Keratinocyte (primary cell): ENCODE measurements at regions not wholly inside any gene's neighbourhood (a gene's known extent, or its start where the extent isn't known, plus 50 kb on each side); places are given as distances from the start of the nearest gene placed in this dataset.

Experiments used
- CTCF ChIP-seq, 3 experiments: IDR thresholded peaks in 1 of 3; conservative IDR thresholded peaks in 1 of 3; optimal IDR thresholded peaks in 1 of 3; 2 replicates in 2 of 3; 3 replicates in 1 of 3; pipeline versions ENCODE3 to v1.5.1; 2011; ENCODE audit warnings: low read length in 3 of 3, mild to moderate bottlenecking in 3 of 3, moderate library complexity in 2 of 3, control low read depth in 1 of 3, inconsistent platforms in 1 of 3; ENCODE audit not compliant: insufficient read depth in 2 of 3; ENCODE audit errors: extremely low read depth in 1 of 3
- EZH2 ChIP-seq: IDR thresholded peaks from one replicate; pipeline ENCODE4 v1.6.1; 2012; ENCODE audit warnings: inconsistent platforms, mild to moderate bottlenecking, low read length, moderate library complexity

DNA sequence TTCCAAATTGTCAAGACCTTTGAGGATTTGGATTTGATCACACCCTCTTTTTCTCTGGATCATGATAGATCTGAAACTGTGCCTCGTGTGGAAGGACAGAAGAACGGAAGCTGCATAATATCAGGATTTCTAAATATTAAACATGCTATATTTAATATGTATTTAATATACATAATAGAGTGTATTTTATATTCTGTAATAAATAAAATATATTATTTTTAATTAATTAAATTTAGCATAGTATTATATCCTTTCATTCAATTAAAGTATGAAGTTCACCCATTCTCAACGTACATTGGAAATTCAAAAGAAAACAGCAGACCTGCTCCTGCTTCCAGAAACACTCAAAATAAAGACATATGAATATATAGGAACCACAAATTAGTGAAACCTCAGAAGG is 70.6 kb upstream of the GLIS3 start:
- no peak for TF ChIP-seq CTCF (optimal IDR thresholded peaks at IDR 0.05 in 1 of 3, IDR thresholded peaks at IDR 0.05 in 1 of 3, conservative IDR thresholded peaks at IDR 0.05 in 1 of 3; ENCODE audit: extremely low read depth in 1 of 3, insufficient read depth in 2 of 3, low read length in 3 of 3)
- TF ChIP-seq EZH2 = no peak
